OCI-M2 (cell line): ENCODE measurements at regions not wholly inside any gene's neighbourhood (a gene's known extent, or its start where the extent isn't known, plus 50 kb on each side); places are given as distances from the start of the nearest gene placed in this dataset.

Experiments used
- DNase-seq: peaks from one replicate; lab custom pipeline; 2025; ENCODE audit not compliant: unreplicated experiment; lab: John Stamatoyannopoulos, UW

DNA sequence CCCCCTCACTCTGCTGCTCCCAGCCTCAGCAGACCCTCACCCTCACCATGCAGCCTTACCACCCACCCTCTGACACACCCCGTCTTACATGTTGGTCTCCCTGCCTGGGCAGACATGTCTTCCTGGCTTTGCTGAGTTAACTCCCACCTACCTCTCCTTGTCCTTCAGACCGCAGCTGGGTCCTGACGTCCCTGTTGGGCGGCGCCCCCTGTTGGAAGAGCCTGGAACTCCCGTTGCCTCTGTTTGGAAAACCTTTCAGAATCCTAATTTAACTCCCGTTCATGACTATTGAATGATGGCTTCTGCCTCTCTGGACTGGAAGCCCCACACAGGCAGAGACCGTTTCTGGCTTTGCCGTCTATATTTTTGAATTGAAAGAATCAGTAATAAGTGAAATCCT, 245.1 kb downstream of the MYLK4 start:
- no peak for DNase-seq

GRCh38 chr6:2504495-2505064, 246.1 kb downstream of the MYLK4 start:
- DNase-seq = no peak

DNA sequence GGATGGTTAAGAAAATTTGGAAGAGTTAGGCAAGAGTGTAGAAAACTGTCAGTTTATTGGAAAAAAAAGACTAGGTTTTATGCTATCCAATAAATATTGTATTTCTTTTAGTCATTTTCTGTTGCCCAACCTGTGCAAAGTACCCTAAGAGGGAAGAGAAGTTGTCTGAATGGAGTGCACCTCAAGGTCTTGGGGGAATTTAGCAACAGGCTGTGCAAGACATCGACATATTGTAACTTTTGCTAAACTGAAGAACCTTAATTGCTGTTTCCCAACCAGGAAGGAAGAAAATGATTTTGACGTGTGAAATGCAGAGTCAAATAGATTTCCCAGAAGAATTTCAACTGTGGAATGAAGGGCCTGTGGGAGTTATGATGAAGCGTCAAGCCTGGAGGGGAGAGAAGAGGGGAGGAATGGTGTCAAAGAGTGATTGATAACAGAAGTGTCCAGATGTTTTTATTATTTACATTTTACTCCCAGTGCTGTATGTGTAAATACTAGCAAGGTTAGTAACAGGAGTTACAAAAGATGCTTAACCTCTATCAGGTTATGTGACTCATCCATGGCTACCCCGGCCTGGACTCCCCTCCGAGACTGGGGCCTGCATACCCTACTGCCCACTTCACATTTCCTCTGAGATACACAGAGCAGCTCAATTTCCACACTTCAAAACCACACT, 246.8 kb downstream of the MYLK4 start:
- no peak for DNase-seq

DNA sequence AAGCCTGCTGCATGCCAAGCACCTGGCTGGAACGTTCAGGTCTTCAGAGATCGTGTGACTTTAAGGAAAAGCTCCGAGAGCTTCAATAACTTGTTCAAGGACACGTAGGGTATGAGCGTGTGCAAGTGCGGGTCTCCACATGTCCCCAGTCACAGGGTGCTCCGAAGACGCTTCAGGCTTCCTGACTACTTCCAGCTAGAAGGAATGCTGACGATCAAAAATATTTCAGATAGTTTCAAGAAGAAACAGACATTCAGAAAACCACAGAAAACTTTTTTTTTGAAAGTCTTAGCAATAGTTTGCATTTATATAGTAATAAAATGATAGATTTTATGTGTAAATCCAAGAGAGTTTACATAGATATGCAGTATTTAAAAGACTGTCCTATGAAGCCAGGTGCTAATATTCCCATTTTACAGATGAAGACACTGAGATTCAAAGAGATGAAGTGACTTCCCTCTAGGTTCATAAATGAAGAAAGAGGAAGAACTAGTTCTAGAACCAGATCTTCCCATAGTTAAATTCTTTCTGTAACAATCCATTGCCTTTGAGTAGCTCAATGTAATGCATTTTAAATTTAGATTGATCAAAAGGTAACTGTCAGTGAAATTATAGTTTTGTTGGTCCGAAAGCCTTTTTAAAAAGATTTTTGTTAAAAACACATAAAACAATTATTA, 247.6 kb downstream of the MYLK4 start:
- no peak for DNase-seq

DNA sequence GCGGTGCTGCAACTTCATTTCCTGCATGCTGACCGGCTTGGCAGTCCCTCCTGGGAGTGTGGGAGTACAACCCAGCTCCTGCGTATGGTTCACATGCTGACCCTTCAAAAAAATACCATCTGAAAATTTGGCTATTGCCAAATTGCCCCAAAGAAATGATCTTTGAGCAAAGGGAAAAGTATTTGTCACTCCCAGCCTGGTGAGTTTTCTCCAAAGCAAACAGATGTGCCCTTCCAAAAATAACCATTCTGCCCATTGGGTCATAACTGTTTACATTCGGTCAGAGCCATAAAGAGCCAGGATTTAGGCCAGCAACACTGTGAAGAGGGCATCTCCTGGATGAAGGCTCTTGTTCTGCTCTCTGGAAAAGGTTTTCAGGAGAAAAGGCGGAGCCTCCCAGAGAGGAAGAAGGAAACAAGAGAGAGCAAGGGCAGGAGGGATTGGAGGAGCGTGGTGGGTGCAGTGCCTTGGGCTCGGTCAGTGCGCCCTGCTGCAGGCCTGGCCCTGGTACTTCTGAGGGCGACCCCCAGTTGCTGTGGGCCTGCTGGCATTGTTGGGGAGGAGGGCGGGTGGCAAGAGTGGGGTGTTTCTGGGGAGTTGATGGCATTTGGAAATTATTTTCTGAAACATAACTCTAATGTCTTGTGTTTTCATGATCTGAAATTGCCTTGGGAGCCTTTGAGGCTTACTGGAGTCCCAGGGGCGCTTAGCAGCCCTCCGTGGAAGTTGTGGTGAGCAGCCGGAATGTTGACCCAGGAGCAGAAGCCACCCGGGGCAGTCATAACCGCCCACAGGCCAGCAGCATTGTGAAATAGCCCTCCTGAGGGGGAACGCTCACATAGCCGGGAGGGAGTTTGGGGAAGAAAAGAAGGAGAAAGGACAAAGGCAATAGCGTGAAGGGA, 248.4 kb downstream of the MYLK4 start:
- no peak for DNase-seq

DNA sequence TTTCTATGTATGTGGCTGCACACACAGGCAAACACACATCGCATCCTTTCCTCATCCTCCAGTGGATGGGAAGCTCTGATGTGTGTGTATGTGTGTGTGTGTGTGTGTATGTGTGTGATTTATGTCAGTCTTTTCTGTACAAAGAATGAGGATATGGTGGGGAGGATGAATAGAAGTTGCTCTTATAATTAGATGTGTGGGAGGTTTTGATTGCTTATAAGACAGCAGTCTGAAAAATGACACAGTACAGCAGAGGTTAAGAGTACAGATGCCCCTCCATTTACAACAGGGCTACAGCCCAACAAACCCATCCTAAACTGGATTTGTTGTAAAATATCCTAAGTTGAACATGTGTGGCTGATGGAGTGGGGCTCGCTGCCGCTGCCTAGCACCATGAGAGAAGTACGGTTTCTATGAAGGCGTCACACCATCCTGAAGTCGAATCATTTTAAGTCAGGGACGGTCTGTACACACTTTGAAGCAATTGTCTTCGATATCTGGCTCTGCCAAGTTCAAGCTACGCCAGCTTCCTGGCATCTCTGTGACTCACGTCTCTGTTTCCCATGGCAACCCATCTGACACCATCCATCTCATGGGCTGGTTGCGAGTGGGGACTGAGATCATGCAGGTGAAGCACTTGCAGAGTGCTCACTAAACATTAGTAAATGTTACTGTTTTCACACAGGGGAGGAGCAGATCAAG, 252.6 kb downstream of the MYLK4 start:
- no peak for DNase-seq

DNA sequence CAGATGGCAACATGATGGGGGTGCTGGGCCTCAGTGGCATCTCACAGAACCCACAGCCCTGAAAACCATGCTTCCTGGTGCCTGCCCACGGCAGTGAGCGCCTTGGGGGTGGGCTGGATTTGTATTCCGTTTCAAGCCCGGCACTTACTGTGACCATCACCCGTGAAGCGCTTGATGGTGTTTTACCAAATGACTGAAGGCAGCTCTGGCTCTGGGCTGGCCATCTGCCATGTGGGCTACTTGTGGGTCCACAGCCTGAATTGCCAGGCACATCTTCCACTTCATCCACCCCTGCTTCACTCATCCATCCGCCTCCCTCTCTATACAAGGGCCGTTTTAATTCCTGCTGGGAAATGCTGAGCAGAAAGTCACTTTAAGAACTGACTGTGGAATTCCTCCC, 250.9 kb upstream of the GMDS start:
- no peak for DNase-seq

DNA sequence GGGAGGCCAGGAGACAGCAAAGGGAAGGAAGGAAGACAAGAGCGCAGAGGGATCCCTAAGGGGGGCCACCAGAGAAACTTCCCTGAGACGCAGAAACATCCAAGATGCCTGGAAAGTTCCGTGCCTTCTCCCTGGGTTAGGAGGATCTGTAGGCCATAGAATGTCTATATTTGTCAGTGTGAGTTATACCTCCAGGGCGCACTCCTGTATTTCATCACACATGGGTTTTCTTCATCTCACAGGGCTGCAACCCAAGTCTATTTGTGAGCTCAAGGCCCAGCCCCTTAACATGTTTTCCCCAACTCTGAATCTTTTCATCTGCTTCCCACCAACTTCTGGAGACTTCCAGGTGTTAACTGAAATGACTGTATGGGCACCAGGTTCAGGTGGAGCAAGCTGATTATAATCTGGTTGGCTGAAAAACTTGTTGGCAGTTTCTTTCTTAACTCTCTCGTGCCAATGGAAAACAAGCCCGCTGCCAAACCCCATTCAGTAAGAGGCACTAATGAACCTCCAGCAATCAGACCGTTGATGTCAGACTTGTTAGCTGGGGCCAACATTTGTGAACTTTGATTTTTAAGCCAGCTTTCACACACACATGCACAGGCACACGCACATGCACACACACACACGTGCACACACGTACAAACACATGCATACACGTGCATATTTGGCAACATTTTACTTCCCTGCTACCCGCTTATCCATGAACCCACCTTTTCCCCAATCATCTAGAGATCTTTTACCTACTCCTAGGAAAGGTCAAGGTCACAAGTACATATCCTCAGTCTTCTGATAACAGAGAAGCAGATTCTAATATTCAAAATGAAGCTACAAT, 247.5 kb upstream of the GMDS start:
- no peak for DNase-seq

GRCh38 chr6:2491137-2491536, 245.7 kb upstream of the GMDS start:
- no peak for DNase-seq

- DNase-seq = no peak
Measured at GRCh38 chr6:2488578-2488977, 243.2 kb upstream of the GMDS start.

- no peak for DNase-seq
Measured at GRCh38 chr6:2485116-2485515, 239.7 kb upstream of the GMDS start.

- DNase-seq = no peak
Measured at GRCh38 chr6:2482773-2483172, 237.4 kb upstream of the GMDS start.

- DNase-seq = no peak
Measured at GRCh38 chr6:2481307-2481706, 235.9 kb upstream of the GMDS start.

DNA sequence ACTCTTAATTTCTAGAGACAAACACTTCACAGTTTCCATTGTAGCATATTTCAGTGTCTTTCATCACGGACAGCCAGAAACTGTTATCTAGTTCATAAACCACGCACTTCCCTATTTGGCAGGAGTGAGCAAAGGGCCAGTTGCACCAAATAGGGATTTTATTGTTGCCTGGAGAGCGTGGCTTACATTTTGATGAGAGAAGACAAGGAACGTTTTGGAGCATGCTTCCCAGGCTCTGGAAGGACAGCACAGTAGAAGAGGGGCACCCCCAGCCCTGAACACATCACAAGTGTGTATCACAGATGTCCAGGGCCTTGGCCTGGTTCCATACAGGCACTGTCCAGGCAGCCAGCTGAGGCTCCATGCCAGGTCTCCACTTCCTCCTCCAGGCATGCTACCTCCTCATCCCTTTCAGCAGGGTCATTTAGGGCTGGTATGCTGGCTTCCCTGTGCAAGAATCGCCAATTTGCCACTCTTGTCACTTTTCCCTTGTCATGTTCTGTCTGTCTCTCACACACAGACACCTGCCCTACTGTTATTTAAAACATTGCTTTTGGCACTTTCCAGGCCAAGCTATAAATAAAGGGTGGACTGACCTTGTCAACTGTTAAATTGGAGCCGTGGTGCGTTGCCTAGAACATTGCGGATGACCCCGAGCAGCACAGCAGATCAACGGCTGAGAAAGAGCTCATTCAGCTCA, 235.0 kb upstream of the GMDS start:
- peak; percentile 30 for DNase-seq

DNA sequence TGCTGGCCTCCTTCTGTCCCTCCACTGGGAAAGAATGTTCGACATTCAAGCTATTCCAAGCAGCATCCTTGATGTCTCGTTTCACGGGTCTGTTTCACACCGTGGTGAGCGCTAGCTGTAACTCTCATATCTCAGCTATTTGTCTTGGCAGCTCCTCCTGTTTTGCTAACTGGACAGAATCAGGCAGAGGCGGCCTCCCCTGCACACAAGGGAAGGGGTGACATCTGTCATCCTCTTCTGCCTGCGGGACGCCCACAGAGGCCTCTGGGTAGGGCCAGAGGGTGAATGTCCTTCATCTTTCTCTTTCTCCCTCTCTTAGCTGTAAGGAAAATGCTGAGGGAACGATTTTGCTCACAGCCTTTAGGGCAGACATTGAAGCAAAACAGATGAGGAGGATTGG, 232.8 kb upstream of the GMDS start:
- DNase-seq = no peak

- DNase-seq = no peak
Measured at GRCh38 chr6:2477666-2478065, 232.3 kb upstream of the GMDS start.

DNA sequence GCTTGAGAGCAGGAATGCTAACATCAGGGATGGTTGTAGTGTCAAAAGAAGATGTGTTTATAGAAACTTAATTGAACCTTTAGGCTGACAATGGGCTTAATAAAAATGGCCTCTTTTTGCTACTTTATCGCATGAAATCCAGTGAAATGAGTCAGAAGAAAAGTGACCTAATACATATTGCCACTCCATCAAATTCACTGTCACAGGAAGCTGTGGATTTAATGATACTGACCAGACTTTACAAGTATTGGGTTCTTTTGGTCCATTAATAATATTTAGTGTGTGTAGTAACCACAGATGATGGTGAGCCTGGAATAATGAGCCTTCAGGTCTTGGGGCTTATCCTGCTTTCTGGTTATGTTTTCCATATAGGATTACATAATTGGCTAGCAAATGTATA, 231.8 kb upstream of the GMDS start:
- DNase-seq = no peak

- no peak for DNase-seq
Measured at GRCh38 chr6:2476376-2476775, 231.0 kb upstream of the GMDS start.

DNA sequence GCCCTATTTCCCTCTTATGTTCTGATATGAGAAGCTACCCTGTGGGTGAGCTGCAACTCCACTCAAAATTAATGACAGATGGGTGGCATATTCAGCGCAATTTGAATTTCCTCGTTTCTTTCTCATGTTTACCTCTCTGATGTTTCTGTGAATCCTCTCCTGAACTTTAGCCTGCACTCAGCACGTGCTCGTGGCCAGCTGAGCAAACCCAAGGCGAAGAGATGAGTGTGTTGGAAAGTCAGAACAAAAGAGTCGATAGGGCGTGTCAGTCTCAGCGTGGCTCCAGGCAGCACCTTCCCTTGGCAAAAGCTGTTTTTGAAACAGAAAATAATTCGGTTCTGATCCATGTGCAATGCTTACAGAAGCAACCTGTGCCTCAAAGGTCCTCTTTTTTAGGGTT, 226.1 kb upstream of the GMDS start:
- no peak for DNase-seq

- DNase-seq = no peak
Measured at GRCh38 chr6:2469428-2469827, 224.0 kb upstream of the GMDS start.
